ENCODE measurements at regions not wholly inside any gene's neighbourhood (a gene's known extent, or its start where the extent isn't known, plus 50 kb on each side); places are given as distances from the start of the nearest gene placed in this dataset.
"Not testable (repeated sequence)": the region's sequence is repeated elsewhere in the genome, so short reads cannot be mapped to it uniquely, and the experiment has no call there.

GRCh38 chr1:161454865-161455707 is 50.2 kb upstream of the FCGR2A start:
- H3K4me2 ChIP-seq; H3K9me3 ChIP-seq; H3K4me1 ChIP-seq; FAIRE-seq; H3K27ac ChIP-seq; DNase-seq (ENCODE audit: low read depth in 1 of 2, low spot score in 1 of 2); CTCF ChIA-PET; POLR2A ChIA-PET; H3K4me3 ChIP-seq: not testable (repeated sequence)
- no CpG with 5 or more reads among the region's 107 CpGs for WGBS (ENCODE audit: missing lambda C conversion rate)
- ATAC-seq = peak; percentile 54 to 59

GRCh38 chr1:161453950-161454864 is 51.0 kb upstream of the FCGR2A start:
- CTCF ChIA-PET; DNase-seq (ENCODE audit: low read depth in 1 of 2, low spot score in 1 of 2); POLR2A ChIA-PET; FAIRE-seq; H3K4me1 ChIP-seq; H3K9me3 ChIP-seq; H3K27ac ChIP-seq; H3K4me3 ChIP-seq: not testable (repeated sequence)
- peak; percentile 58 to 78 for ATAC-seq
- H3K4me2 ChIP-seq = peak overlapping the region; percentile 21; the same call in 1 of the 3 replicates
- 81% methylated on average over 15 of the region's 67 CpGs for WGBS (ENCODE audit: missing lambda C conversion rate)

GRCh38 chr1:161451698-161452348 is 53.4 kb upstream of the FCGR2A start:
- DNase-seq (ENCODE audit: low read depth in 1 of 2, low spot score in 1 of 2); POLR2A ChIA-PET; ATAC-seq; H3K27ac ChIP-seq; H3K9me3 ChIP-seq; CTCF ChIA-PET; H3K4me2 ChIP-seq; FAIRE-seq; H3K4me3 ChIP-seq; H3K4me1 ChIP-seq: not testable (repeated sequence)
- no CpG with 5 or more reads among the region's 29 CpGs for WGBS (ENCODE audit: missing lambda C conversion rate)

- WGBS (ENCODE audit: missing lambda C conversion rate) = no CpG with 5 or more reads among the region's 66 CpGs
- H3K27ac ChIP-seq; H3K4me2 ChIP-seq; H3K9me3 ChIP-seq; H3K4me1 ChIP-seq; POLR2A ChIA-PET; CTCF ChIA-PET; H3K4me3 ChIP-seq; FAIRE-seq; DNase-seq (ENCODE audit: low read depth in 1 of 2, low spot score in 1 of 2): not testable (repeated sequence)
- peak; percentile 30 to 55 for ATAC-seq
Observed at GRCh38 chr1:161447760-161448332, 57.4 kb upstream of the FCGR2A start.

- H3K4me1 ChIP-seq; H3K27ac ChIP-seq; H3K4me2 ChIP-seq; H3K4me3 ChIP-seq; CTCF ChIA-PET; FAIRE-seq; DNase-seq (ENCODE audit: low read depth in 1 of 2, low spot score in 1 of 2); POLR2A ChIA-PET; H3K9me3 ChIP-seq: not testable (repeated sequence)
- peak; percentile 54 to 71 for ATAC-seq
- WGBS (ENCODE audit: missing lambda C conversion rate) = no CpG with 5 or more reads among the region's 79 CpGs
Observed at GRCh38 chr1:161447040-161447759, 58.1 kb upstream of the FCGR2A start.

GRCh38 chr1:161444725-161445124 is 60.5 kb upstream of the FCGR2A start:
- CTCF ChIA-PET; H3K9me3 ChIP-seq; H3K4me1 ChIP-seq; FAIRE-seq; POLR2A ChIA-PET; H3K4me3 ChIP-seq; DNase-seq (ENCODE audit: low read depth in 1 of 2, low spot score in 1 of 2); H3K4me2 ChIP-seq; H3K27ac ChIP-seq: not testable (repeated sequence)
- ATAC-seq = peak in 1 of 2 experiments; percentile 3; a peak in 2 of 6 replicates
- 75% methylated on average over 13 of the region's 18 CpGs for WGBS (ENCODE audit: missing lambda C conversion rate)

- POLR2A ChIA-PET; H3K4me2 ChIP-seq; DNase-seq (ENCODE audit: low read depth in 1 of 2, low spot score in 1 of 2); H3K4me1 ChIP-seq; H3K27ac ChIP-seq; ATAC-seq; H3K9me3 ChIP-seq; FAIRE-seq; H3K4me3 ChIP-seq; CTCF ChIA-PET: not testable (repeated sequence)
- no CpG with 5 or more reads among the region's 14 CpGs for WGBS (ENCODE audit: missing lambda C conversion rate)
Observed at GRCh38 chr1:161444255-161444654, 61.0 kb upstream of the FCGR2A start.
